H1 (cell line): ENCODE measurements at regions not wholly inside any gene's neighbourhood (a gene's known extent, or its start where the extent isn't known, plus 50 kb on each side); places are given as distances from the start of the nearest gene placed in this dataset.

Source experiments
- CEBPB ChIP-seq: IDR thresholded peaks from 2 replicates; pipeline ENCODE4 v1.6.1; 2012; ENCODE audit warnings: low read depth, low read length
- EGR1 ChIP-seq: IDR thresholded peaks from 2 replicates; pipeline ENCODE4 v1.6.1; 2011; ENCODE audit warnings: low read depth, low read length, borderline replicate concordance
- KDM5A ChIP-seq: fragments of 200-600 bp; IDR thresholded peaks from 2 replicates; pipeline ENCODE4 v1.7.1; 2012; ENCODE audit warnings: mild to moderate bottlenecking, low read length, inconsistent platforms, mixed read lengths
- SP1 ChIP-seq: IDR thresholded peaks from 2 replicates; pipeline ENCODE4 v1.6.1; 2011; ENCODE audit warnings: low read depth, low read length
- TF ChIP-seq, protein P1 (sequence below), 3 experiments: IDR thresholded peaks; 1 replicate in 2 of 3; 2 replicates in 1 of 3; pipeline versions ENCODE4 v1.5.1 to v1.6.1; 2011; ENCODE audit warnings: low read length in 3 of 3, mild to moderate bottlenecking in 3 of 3, inconsistent platforms in 2 of 3, low read depth in 1 of 3, moderate library complexity in 1 of 3; ENCODE audit not compliant: insufficient read depth in 1 of 3; ENCODE audit errors: control extremely low read depth in 1 of 3
- TF ChIP-seq, protein P2 (sequence below): IDR thresholded peaks from 2 replicates; pipeline ENCODE4 v1.6.1; 2012; ENCODE audit warnings: inconsistent platforms
- TF ChIP-seq, protein P3 (sequence below): IDR thresholded peaks from 2 replicates; pipeline ENCODE4 v1.6.1; 2011; ENCODE audit warnings: low read length, improper control_type of control experiment

DNA sequence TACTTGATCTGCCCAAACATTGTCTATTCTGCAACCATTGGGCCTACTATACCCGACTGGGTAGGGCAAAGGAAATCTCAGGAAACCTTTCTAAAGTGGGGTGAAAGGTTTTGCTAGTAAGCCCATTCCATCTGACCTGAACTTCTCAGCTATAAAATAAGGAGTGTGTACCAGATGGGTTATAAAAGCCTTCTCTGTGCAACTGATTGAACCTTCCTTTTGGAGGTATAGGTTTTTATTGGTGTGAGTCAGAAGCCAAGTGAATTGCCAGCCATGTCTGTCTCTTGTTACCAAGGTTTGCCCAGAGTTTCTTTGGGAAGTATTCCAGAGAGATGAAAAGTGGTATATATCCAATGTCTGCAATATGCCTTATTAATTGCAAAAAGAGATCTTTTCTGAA, 1271.0 kb upstream of the WWC1 start:
- no peak for TF ChIP-seq EGR1
- TF ChIP-seq, protein P1, sequence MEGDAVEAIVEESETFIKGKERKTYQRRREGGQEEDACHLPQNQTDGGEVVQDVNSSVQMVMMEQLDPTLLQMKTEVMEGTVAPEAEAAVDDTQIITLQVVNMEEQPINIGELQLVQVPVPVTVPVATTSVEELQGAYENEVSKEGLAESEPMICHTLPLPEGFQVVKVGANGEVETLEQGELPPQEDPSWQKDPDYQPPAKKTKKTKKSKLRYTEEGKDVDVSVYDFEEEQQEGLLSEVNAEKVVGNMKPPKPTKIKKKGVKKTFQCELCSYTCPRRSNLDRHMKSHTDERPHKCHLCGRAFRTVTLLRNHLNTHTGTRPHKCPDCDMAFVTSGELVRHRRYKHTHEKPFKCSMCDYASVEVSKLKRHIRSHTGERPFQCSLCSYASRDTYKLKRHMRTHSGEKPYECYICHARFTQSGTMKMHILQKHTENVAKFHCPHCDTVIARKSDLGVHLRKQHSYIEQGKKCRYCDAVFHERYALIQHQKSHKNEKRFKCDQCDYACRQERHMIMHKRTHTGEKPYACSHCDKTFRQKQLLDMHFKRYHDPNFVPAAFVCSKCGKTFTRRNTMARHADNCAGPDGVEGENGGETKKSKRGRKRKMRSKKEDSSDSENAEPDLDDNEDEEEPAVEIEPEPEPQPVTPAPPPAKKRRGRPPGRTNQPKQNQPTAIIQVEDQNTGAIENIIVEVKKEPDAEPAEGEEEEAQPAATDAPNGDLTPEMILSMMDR (IDR thresholded peaks at IDR 0.05; ENCODE audit: control extremely low read depth in 1 of 3, insufficient read depth in 1 of 3, low read depth in 1 of 3, low read length in 3 of 3) = no peak
- TF ChIP-seq, protein P2, sequence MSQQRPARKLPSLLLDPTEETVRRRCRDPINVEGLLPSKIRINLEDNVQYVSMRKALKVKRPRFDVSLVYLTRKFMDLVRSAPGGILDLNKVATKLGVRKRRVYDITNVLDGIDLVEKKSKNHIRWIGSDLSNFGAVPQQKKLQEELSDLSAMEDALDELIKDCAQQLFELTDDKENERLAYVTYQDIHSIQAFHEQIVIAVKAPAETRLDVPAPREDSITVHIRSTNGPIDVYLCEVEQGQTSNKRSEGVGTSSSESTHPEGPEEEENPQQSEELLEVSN = no peak
- TF ChIP-seq, protein P3, sequence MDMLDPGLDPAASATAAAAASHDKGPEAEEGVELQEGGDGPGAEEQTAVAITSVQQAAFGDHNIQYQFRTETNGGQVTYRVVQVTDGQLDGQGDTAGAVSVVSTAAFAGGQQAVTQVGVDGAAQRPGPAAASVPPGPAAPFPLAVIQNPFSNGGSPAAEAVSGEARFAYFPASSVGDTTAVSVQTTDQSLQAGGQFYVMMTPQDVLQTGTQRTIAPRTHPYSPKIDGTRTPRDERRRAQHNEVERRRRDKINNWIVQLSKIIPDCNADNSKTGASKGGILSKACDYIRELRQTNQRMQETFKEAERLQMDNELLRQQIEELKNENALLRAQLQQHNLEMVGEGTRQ = no peak
- TF ChIP-seq KDM5A = no peak
- TF ChIP-seq CEBPB = no peak
- no peak for TF ChIP-seq SP1
